Mesenchymal stem cell (in vitro differentiated cells and primary cell): ENCODE measurements at regions not wholly inside any gene's neighbourhood (a gene's known extent, or its start where the extent isn't known, plus 50 kb on each side); places are given as distances from the start of the nearest gene placed in this dataset.
A peak's percentile ranks its signal among the peaks of the same experiment; 100 is the strongest.

ENCODE experiments used
- DNase-seq: peaks from one replicate; pipeline ENCODE4 v3.0.0-alpha.2; 2013
- H2AFZ ChIP-seq: one replicate; pipeline ENCODE4 v1.6.1; 2013; ENCODE audit warnings: low read depth, mild to moderate bottlenecking, control low read depth, inconsistent platforms, low read length, moderate library complexity
- H2AK5ac ChIP-seq: 2 replicates; pipeline ENCODE4 v1.6.1; 2013; ENCODE audit warnings: low read length, moderate library complexity, mild to moderate bottlenecking, inconsistent platforms; ENCODE audit not compliant: severe bottlenecking
- H2BK120ac ChIP-seq: one replicate; pipeline ENCODE4 v1.6.1; 2013; ENCODE audit warnings: low read depth, mild to moderate bottlenecking, inconsistent platforms, low read length, moderate library complexity
- H2BK12ac ChIP-seq, 2 experiments: one replicate each; pipeline ENCODE4 v1.6.1; 2013; ENCODE audit warnings: inconsistent platforms in 2 of 2, low read length in 2 of 2, mild to moderate bottlenecking in 2 of 2, moderate library complexity in 2 of 2, control low read depth in 1 of 2
- H2BK15ac ChIP-seq: one replicate; pipeline ENCODE4 v1.6.1; 2013; ENCODE audit warnings: mild to moderate bottlenecking, low read depth, inconsistent platforms; ENCODE audit not compliant: poor library complexity, severe bottlenecking
- H2BK5ac ChIP-seq: 2 replicates; pipeline ENCODE4 v1.6.1; 2013; ENCODE audit warnings: low read depth, mild to moderate bottlenecking, low read length, control low read depth, inconsistent platforms; ENCODE audit not compliant: poor library complexity, severe bottlenecking
- H3K14ac ChIP-seq, 2 experiments: one replicate each; pipeline ENCODE4 v1.6.1; 2013; ENCODE audit warnings: inconsistent platforms in 2 of 2, low read length in 2 of 2, control low read depth in 1 of 2, mild to moderate bottlenecking in 1 of 2, moderate library complexity in 1 of 2
- H3K18ac ChIP-seq, 2 experiments: one replicate each; pipeline ENCODE4 v1.6.1; 2013; ENCODE audit warnings: inconsistent platforms in 2 of 2, low read length in 2 of 2, control low read depth in 1 of 2, low read depth in 1 of 2, mild to moderate bottlenecking in 1 of 2
- H3K23ac ChIP-seq, 2 experiments: one replicate each; pipeline ENCODE4 v1.6.1; 2013; ENCODE audit warnings: inconsistent platforms in 2 of 2, low read length in 2 of 2, mild to moderate bottlenecking in 2 of 2, moderate library complexity in 2 of 2, control low read depth in 1 of 2
- H3K27ac ChIP-seq: 2 replicates; pipeline ENCODE4 v1.5.1; 2013; ENCODE audit warnings: mild to moderate bottlenecking, moderate library complexity, low read length, control low read depth, inconsistent platforms; ENCODE audit not compliant: poor library complexity, severe bottlenecking
- H3K27me3 ChIP-seq, 2 experiments: 2 replicates each; pipeline versions ENCODE4 v1.6.1 to v1.7.0; 2013; ENCODE audit warnings: low read length in 2 of 2, mild to moderate bottlenecking in 2 of 2, moderate library complexity in 2 of 2, control low read depth in 1 of 2, inconsistent platforms in 1 of 2; ENCODE audit not compliant: control insufficient read depth in 1 of 2, insufficient read depth in 1 of 2
- H3K36me3 ChIP-seq, 2 experiments: 2 replicates each; pipeline versions ENCODE4 v1.6.1 to v1.7.0; 2013; ENCODE audit warnings: low read length in 2 of 2, control low read depth in 1 of 2, inconsistent platforms in 1 of 2, low read depth in 1 of 2, mild to moderate bottlenecking in 1 of 2; ENCODE audit not compliant: insufficient read depth in 2 of 2, control insufficient read depth in 1 of 2
- H3K4ac ChIP-seq, 2 experiments: one replicate each; pipeline ENCODE4 v1.6.1; 2013; ENCODE audit warnings: inconsistent platforms in 2 of 2, low read length in 2 of 2, mild to moderate bottlenecking in 2 of 2, moderate library complexity in 2 of 2, control low read depth in 1 of 2, low read depth in 1 of 2
- H3K4me1 ChIP-seq: 2 replicates; pipeline ENCODE4 v1.6.1; 2013; ENCODE audit warnings: low read depth, low read length, control low read depth; ENCODE audit not compliant: control insufficient read depth, insufficient read depth
- H3K4me2 ChIP-seq: 2 replicates; pipeline ENCODE4 v1.6.1; 2013; ENCODE audit warnings: low read length, mild to moderate bottlenecking, inconsistent platforms; ENCODE audit not compliant: poor library complexity, severe bottlenecking
- H3K4me3 ChIP-seq, 2 experiments: 2 replicates each; pipeline versions ENCODE4 v1.5.1 to v1.7.0; 2013; ENCODE audit warnings: low read length in 2 of 2, mild to moderate bottlenecking in 2 of 2, control low read depth in 1 of 2, low read depth in 1 of 2; ENCODE audit not compliant: insufficient read depth in 1 of 2
- H3K79me1 ChIP-seq: replicated peaks from 2 replicates; pipeline ENCODE4 v1.6.1; 2013; ENCODE audit warnings: mild to moderate bottlenecking, control low read depth, low read length, inconsistent platforms; ENCODE audit not compliant: poor library complexity, severe bottlenecking
- H3K9ac ChIP-seq: 2 replicates; pipeline ENCODE4 v1.7.0; 2013; ENCODE audit warnings: mild to moderate bottlenecking, low read length, moderate library complexity
- H3K9me3 ChIP-seq: 2 replicates; pipeline ENCODE4 v1.7.0; 2013; ENCODE audit warnings: mild to moderate bottlenecking, low read length; ENCODE audit not compliant: control insufficient read depth
- H4K8ac ChIP-seq: one replicate; pipeline ENCODE4 v1.6.1; 2013; ENCODE audit warnings: inconsistent platforms, mild to moderate bottlenecking, low read length, moderate library complexity
- H4K91ac ChIP-seq: one replicate; pipeline ENCODE4 v1.6.1; 2013; ENCODE audit warnings: mild to moderate bottlenecking, low read length, inconsistent platforms
- WGBS: methylation state at CpG from one replicate; pipeline ENCODE4 v1.1.7; 2013; ENCODE audit warnings: mixed read lengths; 5-methylcytosine and 5-hydroxymethylcytosine counted together

GRCh38 chr12:127389923-127390322 is 877.0 kb upstream of the TMEM132C start:
- H3K36me3 ChIP-seq, result no peaks in the 10 kb centered on the region
- H3K9ac ChIP-seq, result no peak overlapping the region
- no peak overlapping the region for H3K4ac ChIP-seq
- no peak overlapping the region for H3K4me2 ChIP-seq
- no peaks in the 10 kb centered on the region for H3K79me1 ChIP-seq
- H3K27me3 ChIP-seq, result peaks cover 0 to 18% of the 10 kb centered on the region in 2 experiments
- H4K91ac ChIP-seq, result no peak overlapping the region
- H3K18ac ChIP-seq, result no peak overlapping the region
- H4K8ac ChIP-seq, result no peak overlapping the region
- no peaks in the 10 kb centered on the region for H3K9me3 ChIP-seq
- no peak overlapping the region for H3K14ac ChIP-seq
- H3K27ac ChIP-seq, result no peak overlapping the region
- H2BK120ac ChIP-seq, result no peak overlapping the region
- H2BK12ac ChIP-seq, result no peak overlapping the region
- no peak overlapping the region for H2AFZ ChIP-seq
- no peak overlapping the region for H2AK5ac ChIP-seq
- no peak overlapping the region for H3K23ac ChIP-seq
- no peak overlapping the region for H2BK15ac ChIP-seq
- no peak overlapping the region for H2BK5ac ChIP-seq
- H3K4me3 ChIP-seq, result no peak overlapping the region
- WGBS, result 33% methylated on average over 1 of the region's 2 CpGs
- peaks cover 5% of the 10 kb centered on the region for H3K4me1 ChIP-seq
- peak; percentile 55 for DNase-seq

- Histone ChIP-seq H3K9me3 (no peaks in the 10 kb centered on the region), H3K79me1 (no peaks in the 10 kb centered on the region), H2BK15ac (no peak overlapping the region), H3K4me1 (peaks cover 5% of the 10 kb centered on the region), H3K27me3 (peaks cover 0 to 11% of the 10 kb centered on the region in 2 experiments), H2AK5ac (no peak overlapping the region), H3K4me3 (no peak overlapping the region), H3K4me2 (no peak overlapping the region), H3K18ac (no peak overlapping the region), H3K36me3 (no peaks in the 10 kb centered on the region), H3K14ac (no peak overlapping the region), H2BK5ac (no peak overlapping the region), H3K23ac (no peak overlapping the region), H3K9ac (no peak overlapping the region), H3K27ac (no peak overlapping the region), H4K91ac (no peak overlapping the region), H2AFZ (no peak overlapping the region), H2BK12ac (no peak overlapping the region), H2BK120ac (no peak overlapping the region), H4K8ac (no peak overlapping the region), H3K4ac (no peak overlapping the region)
- DNase-seq, result no peak
- WGBS, result 82% methylated on average over 4 of the region's 4 CpGs
Measured at GRCh38 chr12:127393465-127393864, 873.5 kb upstream of the TMEM132C start.

- no peak overlapping the region for H3K14ac ChIP-seq
- no peak overlapping the region for H3K4me3 ChIP-seq
- H3K4me2 ChIP-seq, result no peak overlapping the region
- no peak overlapping the region for H4K8ac ChIP-seq
- 10% methylated on average over 2 of the region's 2 CpGs for WGBS
- DNase-seq, result peak; percentile 42
- H2BK5ac ChIP-seq, result no peak overlapping the region
- no peaks in the 10 kb centered on the region for H3K79me1 ChIP-seq
- H3K4me1 ChIP-seq, result peaks cover 5% of the 10 kb centered on the region
- H3K9me3 ChIP-seq, result no peaks in the 10 kb centered on the region
- H3K27ac ChIP-seq, result no peak overlapping the region
- H2BK12ac ChIP-seq, result no peak overlapping the region
- no peak overlapping the region for H3K18ac ChIP-seq
- H2AK5ac ChIP-seq, result no peak overlapping the region
- peaks cover 0 to 7% of the 10 kb centered on the region in 2 experiments for H3K27me3 ChIP-seq
- H4K91ac ChIP-seq, result no peak overlapping the region
- H3K9ac ChIP-seq, result no peak overlapping the region
- no peak overlapping the region for H2BK120ac ChIP-seq
- H3K23ac ChIP-seq, result no peak overlapping the region
- H2AFZ ChIP-seq, result no peak overlapping the region
- no peak overlapping the region for H3K4ac ChIP-seq
- H2BK15ac ChIP-seq, result no peak overlapping the region
- no peaks in the 10 kb centered on the region for H3K36me3 ChIP-seq
Measured at GRCh38 chr12:127393896-127394295, 873.1 kb upstream of the TMEM132C start.

GRCh38 chr12:127396734-127397133 is 870.2 kb upstream of the TMEM132C start:
- Histone ChIP-seq H3K36me3 (no peaks in the 10 kb centered on the region), H2AK5ac (no peak overlapping the region), H2AFZ (no peak overlapping the region), H4K8ac (no peak overlapping the region), H3K9ac (no peak overlapping the region), H3K4me2 (no peak overlapping the region), H3K4ac (no peak overlapping the region), H2BK5ac (no peak overlapping the region), H2BK15ac (no peak overlapping the region), H2BK12ac (no peak overlapping the region), H4K91ac (no peak overlapping the region), H3K23ac (no peak overlapping the region), H2BK120ac (no peak overlapping the region), H3K4me1 (peaks cover 4% of the 10 kb centered on the region), H3K9me3 (no peaks in the 10 kb centered on the region), H3K14ac (no peak overlapping the region), H3K4me3 (no peak overlapping the region), H3K79me1 (no peaks in the 10 kb centered on the region), H3K18ac (no peak overlapping the region), H3K27me3 (no peaks in the 10 kb centered on the region), H3K27ac (no peak overlapping the region)
- WGBS, result 64% methylated on average over 4 of the region's 5 CpGs
- DNase-seq, result no peak
